ENCODE measurements at regions not wholly inside any gene's neighbourhood (a gene's known extent, or its start where the extent isn't known, plus 50 kb on each side); places are given as distances from the start of the nearest gene placed in this dataset.

DNA sequence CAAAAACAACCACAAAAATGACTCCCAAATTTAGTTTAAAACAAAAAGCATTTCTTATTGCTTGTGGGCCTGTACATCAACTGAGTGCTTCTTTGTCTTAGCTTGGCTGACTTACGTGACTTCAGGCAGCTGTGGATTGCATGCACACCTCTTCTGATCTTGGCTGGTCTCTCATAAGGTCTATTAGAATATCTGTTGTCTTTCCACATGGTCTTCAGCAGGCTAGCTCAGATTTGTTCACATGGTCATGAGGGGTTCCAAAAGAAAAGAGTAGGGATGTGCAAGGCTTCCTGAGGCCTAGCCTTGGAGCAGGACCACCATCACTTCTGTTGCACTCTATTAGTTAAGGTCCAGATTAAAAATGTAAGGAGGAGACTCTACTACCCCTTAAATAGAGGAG, 120.1 kb downstream of the LRRC70 start:
- no CpG with 5 or more reads among the region's 1 CpG for WGBS (ENCODE audit: insufficient coverage, low lambda C conversion rate)
- no peaks in the 10 kb centered on the region for H3K9me3 ChIP-seq (ENCODE audit: control insufficient read depth, low read depth, low read length)
- H3K4me3 ChIP-seq (ENCODE audit: low read length) = no peak overlapping the region
- no peak for DNase-seq
- H3K36me3 ChIP-seq (ENCODE audit: control insufficient read depth, insufficient read depth, low read length) = no peaks in the 10 kb centered on the region
- no peak overlapping the region for H3K27ac ChIP-seq (ENCODE audit: low read length)
- H3K27me3 ChIP-seq (ENCODE audit: control insufficient read depth, insufficient read depth, low read length) = no peaks in the 10 kb centered on the region
- no peaks in the 10 kb centered on the region for H3K4me1 ChIP-seq (ENCODE audit: control insufficient read depth, insufficient read depth, low read length)

DNA sequence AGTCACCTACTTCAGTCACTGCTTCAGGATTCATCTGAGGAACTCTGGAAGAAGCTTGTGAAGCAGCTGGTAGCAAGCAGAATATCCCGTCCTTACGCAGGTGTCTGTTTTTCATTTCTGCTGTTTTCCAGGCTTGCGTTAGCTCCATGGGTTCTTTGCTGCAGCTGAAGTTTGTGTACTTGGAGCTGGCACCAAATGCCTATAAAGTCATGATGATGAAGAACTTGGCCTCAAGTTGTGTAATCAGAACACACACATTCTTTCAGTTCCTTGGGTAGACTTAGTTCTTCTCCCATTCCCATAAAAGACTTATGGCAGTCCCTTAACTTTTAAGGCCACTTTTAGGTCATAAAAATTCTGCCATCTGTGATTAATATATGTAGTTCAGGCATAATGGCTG, 116.7 kb downstream of the LRRC70 start:
- DNase-seq = no peak
- H3K4me3 ChIP-seq (ENCODE audit: low read length) = no peak overlapping the region
- H3K9me3 ChIP-seq (ENCODE audit: control insufficient read depth, low read depth, low read length) = no peaks in the 10 kb centered on the region
- H3K27me3 ChIP-seq (ENCODE audit: control insufficient read depth, insufficient read depth, low read length) = no peaks in the 10 kb centered on the region
- no peaks in the 10 kb centered on the region for H3K36me3 ChIP-seq (ENCODE audit: control insufficient read depth, insufficient read depth, low read length)
- WGBS (ENCODE audit: insufficient coverage, low lambda C conversion rate) = no CpG with 5 or more reads among the region's 3 CpGs
- no peaks in the 10 kb centered on the region for H3K4me1 ChIP-seq (ENCODE audit: control insufficient read depth, insufficient read depth, low read length)
- no peak overlapping the region for H3K27ac ChIP-seq (ENCODE audit: low read length)

DNA sequence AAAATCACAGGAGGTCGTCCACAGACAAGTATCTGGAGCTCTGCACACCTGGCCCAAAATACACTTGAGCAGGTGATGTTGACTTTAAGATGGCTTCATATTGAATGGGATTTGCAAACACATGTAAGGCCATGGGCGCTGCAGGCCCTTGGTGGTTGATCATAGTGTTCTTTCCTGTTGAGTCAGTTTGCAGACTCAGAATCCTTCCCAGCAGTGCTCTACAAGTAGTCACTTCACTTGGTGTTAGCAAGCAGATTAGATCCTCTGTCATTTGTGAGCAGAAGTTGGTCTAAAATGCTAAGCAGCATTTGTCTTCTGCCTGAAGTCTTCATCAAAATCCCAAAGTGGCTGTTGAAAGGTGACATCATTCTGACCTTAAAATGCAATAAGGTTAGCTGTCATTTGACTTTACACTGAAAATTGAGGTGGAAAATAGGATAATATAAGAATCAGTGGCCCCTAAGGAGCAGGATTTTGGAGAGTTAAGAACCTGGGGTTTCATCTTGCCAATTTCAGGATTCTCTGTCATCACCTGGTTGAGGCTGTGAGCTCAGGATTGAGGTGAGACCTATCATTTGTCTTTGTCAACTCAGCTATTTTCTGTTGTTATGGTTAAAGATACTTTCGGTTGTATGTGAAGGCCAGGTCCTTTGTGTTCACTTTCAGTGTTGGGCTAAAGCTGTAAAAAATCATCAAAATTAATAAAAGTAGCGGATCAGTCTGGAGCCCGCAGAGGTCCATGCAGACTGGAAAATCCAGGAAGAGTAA, 114.5 kb downstream of the LRRC70 start:
- Histone ChIP-seq H3K4me3 (ENCODE audit: low read length) (no peak overlapping the region), H3K9me3 (ENCODE audit: control insufficient read depth, low read depth, low read length) (no peaks in the 10 kb centered on the region), H3K27ac (ENCODE audit: low read length) (no peak overlapping the region), H3K36me3 (ENCODE audit: control insufficient read depth, insufficient read depth, low read length) (no peaks in the 10 kb centered on the region), H3K4me1 (ENCODE audit: control insufficient read depth, insufficient read depth, low read length) (no peaks in the 10 kb centered on the region), H3K27me3 (ENCODE audit: control insufficient read depth, insufficient read depth, low read length) (no peaks in the 10 kb centered on the region)
- DNase-seq = no peak
- no CpG with 5 or more reads among the region's 5 CpGs for WGBS (ENCODE audit: insufficient coverage, low lambda C conversion rate)

DNA sequence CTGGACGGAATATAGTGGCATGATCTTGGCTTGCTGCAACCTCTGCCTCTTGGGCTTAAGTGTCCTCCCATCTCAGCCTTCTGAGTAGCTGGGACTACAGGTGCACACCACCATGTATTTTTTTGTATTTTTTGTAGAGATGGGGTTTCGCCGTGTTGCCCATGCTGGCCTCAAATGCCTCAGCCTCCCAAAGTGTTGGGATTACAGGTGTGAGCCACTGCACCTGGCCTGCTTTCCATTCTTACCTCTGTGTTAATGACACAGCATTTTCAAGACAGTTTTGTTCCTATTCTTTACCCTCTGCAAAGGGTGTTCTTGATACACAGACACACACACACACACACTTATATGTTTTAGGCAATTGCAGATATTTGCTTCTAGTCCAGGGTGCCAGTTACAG, 113.3 kb downstream of the LRRC70 start:
- no CpG with 5 or more reads among the region's 3 CpGs for WGBS (ENCODE audit: insufficient coverage, low lambda C conversion rate)
- Histone ChIP-seq H3K27me3 (ENCODE audit: control insufficient read depth, insufficient read depth, low read length) (no peaks in the 10 kb centered on the region), H3K9me3 (ENCODE audit: control insufficient read depth, low read depth, low read length) (no peaks in the 10 kb centered on the region), H3K4me3 (ENCODE audit: low read length) (no peak overlapping the region), H3K36me3 (ENCODE audit: control insufficient read depth, insufficient read depth, low read length) (no peaks in the 10 kb centered on the region), H3K4me1 (ENCODE audit: control insufficient read depth, insufficient read depth, low read length) (no peaks in the 10 kb centered on the region), H3K27ac (ENCODE audit: low read length) (no peak overlapping the region)
- DNase-seq = no peak

GRCh38 chr5:62690421-62690820, 111.8 kb downstream of the LRRC70 start:
- no peaks in the 10 kb centered on the region for H3K4me1 ChIP-seq (ENCODE audit: control insufficient read depth, insufficient read depth, low read length)
- H3K27me3 ChIP-seq (ENCODE audit: control insufficient read depth, insufficient read depth, low read length) = no peaks in the 10 kb centered on the region
- H3K9me3 ChIP-seq (ENCODE audit: control insufficient read depth, low read depth, low read length) = no peaks in the 10 kb centered on the region
- H3K36me3 ChIP-seq (ENCODE audit: control insufficient read depth, insufficient read depth, low read length) = no peaks in the 10 kb centered on the region
- H3K4me3 ChIP-seq (ENCODE audit: low read length) = no peak overlapping the region
- H3K27ac ChIP-seq (ENCODE audit: low read length) = no peak overlapping the region
- no CpG with 5 or more reads among the region's 6 CpGs for WGBS (ENCODE audit: insufficient coverage, low lambda C conversion rate)
- DNase-seq = no peak

- H3K27me3 ChIP-seq (ENCODE audit: control insufficient read depth, insufficient read depth, low read length) = no peaks in the 10 kb centered on the region
- H3K4me1 ChIP-seq (ENCODE audit: control insufficient read depth, insufficient read depth, low read length) = no peaks in the 10 kb centered on the region
- 60% methylated on average over 1 of the region's 9 CpGs for WGBS (ENCODE audit: insufficient coverage, low lambda C conversion rate)
- H3K4me3 ChIP-seq (ENCODE audit: low read length) = no peak overlapping the region
- H3K9me3 ChIP-seq (ENCODE audit: control insufficient read depth, low read depth, low read length) = no peaks in the 10 kb centered on the region
- no peak for DNase-seq
- H3K27ac ChIP-seq (ENCODE audit: low read length) = no peak overlapping the region
- no peaks in the 10 kb centered on the region for H3K36me3 ChIP-seq (ENCODE audit: control insufficient read depth, insufficient read depth, low read length)
Observed at GRCh38 chr5:62689599-62690368, 111.2 kb downstream of the LRRC70 start.

DNA sequence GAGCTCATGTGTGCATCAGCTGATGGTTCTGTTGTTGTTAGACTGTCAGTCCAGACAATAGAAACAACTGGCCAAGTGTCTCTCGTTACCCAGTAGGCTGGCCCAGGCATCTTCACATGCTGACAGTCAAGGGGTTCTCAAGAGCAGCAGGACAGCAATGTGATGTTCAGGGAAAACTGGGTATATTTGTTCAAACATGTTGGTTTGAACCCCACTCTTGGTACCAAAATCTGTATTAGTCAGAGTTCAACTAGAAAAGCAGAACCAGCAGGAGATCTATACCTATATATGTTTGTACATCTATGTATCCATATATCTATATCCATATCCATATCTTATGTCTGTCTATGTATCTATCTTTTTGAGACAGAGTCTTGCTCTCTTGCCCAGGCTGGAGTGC, 108.1 kb downstream of the LRRC70 start:
- H3K9me3 ChIP-seq (ENCODE audit: control insufficient read depth, low read depth, low read length) = no peaks in the 10 kb centered on the region
- H3K36me3 ChIP-seq (ENCODE audit: control insufficient read depth, insufficient read depth, low read length) = no peaks in the 10 kb centered on the region
- no peaks in the 10 kb centered on the region for H3K27me3 ChIP-seq (ENCODE audit: control insufficient read depth, insufficient read depth, low read length)
- no peak overlapping the region for H3K4me3 ChIP-seq (ENCODE audit: low read length)
- no peak for DNase-seq
- H3K27ac ChIP-seq (ENCODE audit: low read length) = no peak overlapping the region
- WGBS (ENCODE audit: insufficient coverage, low lambda C conversion rate) = no CpG with 5 or more reads among the region's 1 CpG
- no peaks in the 10 kb centered on the region for H3K4me1 ChIP-seq (ENCODE audit: control insufficient read depth, insufficient read depth, low read length)

- Histone ChIP-seq H3K9me3 (ENCODE audit: control insufficient read depth, low read depth, low read length) (no peaks in the 10 kb centered on the region), H3K4me3 (ENCODE audit: low read length) (no peak overlapping the region), H3K36me3 (ENCODE audit: control insufficient read depth, insufficient read depth, low read length) (no peaks in the 10 kb centered on the region), H3K27me3 (ENCODE audit: control insufficient read depth, insufficient read depth, low read length) (no peaks in the 10 kb centered on the region), H3K27ac (ENCODE audit: low read length) (no peak overlapping the region), H3K4me1 (ENCODE audit: control insufficient read depth, insufficient read depth, low read length) (no peaks in the 10 kb centered on the region)
- DNase-seq = no peak
Observed at GRCh38 chr5:62685221-62685620, 106.6 kb downstream of the LRRC70 start.

GRCh38 chr5:62684310-62684709, 105.7 kb downstream of the LRRC70 start:
- Histone ChIP-seq H3K9me3 (ENCODE audit: control insufficient read depth, low read depth, low read length) (no peaks in the 10 kb centered on the region), H3K27ac (ENCODE audit: low read length) (no peak overlapping the region), H3K36me3 (ENCODE audit: control insufficient read depth, insufficient read depth, low read length) (no peaks in the 10 kb centered on the region), H3K4me3 (ENCODE audit: low read length) (no peak overlapping the region), H3K27me3 (ENCODE audit: control insufficient read depth, insufficient read depth, low read length) (no peaks in the 10 kb centered on the region), H3K4me1 (ENCODE audit: control insufficient read depth, insufficient read depth, low read length) (no peaks in the 10 kb centered on the region)
- WGBS (ENCODE audit: insufficient coverage, low lambda C conversion rate) = no CpG with 5 or more reads among the region's 1 CpG
- no peak for DNase-seq

GRCh38 chr5:62682059-62682458, 103.4 kb downstream of the LRRC70 start:
- Histone ChIP-seq H3K4me1 (ENCODE audit: control insufficient read depth, insufficient read depth, low read length) (no peaks in the 10 kb centered on the region), H3K4me3 (ENCODE audit: low read length) (no peak overlapping the region), H3K27ac (ENCODE audit: low read length) (no peak overlapping the region), H3K27me3 (ENCODE audit: control insufficient read depth, insufficient read depth, low read length) (no peaks in the 10 kb centered on the region), H3K36me3 (ENCODE audit: control insufficient read depth, insufficient read depth, low read length) (no peaks in the 10 kb centered on the region), H3K9me3 (ENCODE audit: control insufficient read depth, low read depth, low read length) (no peaks in the 10 kb centered on the region)
- no peak for DNase-seq
- WGBS (ENCODE audit: insufficient coverage, low lambda C conversion rate) = 80% methylated on average over 1 of the region's 2 CpGs

Data from large intestine (tissue), 3 donors.